NCI-H2196 treated with DMSO at 0.1 percent for 48 hours (cell line): ENCODE measurements at regions not wholly inside any gene's neighbourhood (a gene's known extent, or its start where the extent isn't known, plus 50 kb on each side); places are given as distances from the start of the nearest gene placed in this dataset.

Source experiments
- DNase-seq: peaks from one replicate; lab custom pipeline; 2025; ENCODE audit not compliant: unreplicated experiment; lab: John Stamatoyannopoulos, UW

- no peak for DNase-seq
Measured at GRCh38 chr9:118028225-118028624, 324.0 kb downstream of the TLR4 start.

GRCh38 chr9:118029425-118029824, 325.2 kb downstream of the TLR4 start:
- DNase-seq, result no peak

- no peak for DNase-seq
Measured at GRCh38 chr9:118034701-118035100, 330.5 kb downstream of the TLR4 start.

- no peak for DNase-seq
Measured at GRCh38 chr9:118038713-118039112, 334.5 kb downstream of the TLR4 start.

- peak; percentile 50 for DNase-seq
Measured at GRCh38 chr9:118058227-118058626, 354.0 kb downstream of the TLR4 start.

GRCh38 chr9:118059484-118060278, 355.5 kb downstream of the TLR4 start:
- no peak for DNase-seq

GRCh38 chr9:118083161-118083560, 379.0 kb downstream of the TLR4 start:
- no peak for DNase-seq

GRCh38 chr9:118088090-118088489, 383.9 kb downstream of the TLR4 start:
- no peak for DNase-seq

- DNase-seq, result no peak
Measured at GRCh38 chr9:118091226-118091625, 387.0 kb downstream of the TLR4 start.

- no peak for DNase-seq
Measured at GRCh38 chr9:118091711-118092500, 387.7 kb downstream of the TLR4 start.

GRCh38 chr9:118094387-118094786, 390.2 kb downstream of the TLR4 start:
- DNase-seq, result no peak

GRCh38 chr9:118100529-118101419, 396.6 kb downstream of the TLR4 start:
- DNase-seq, result no peak

- DNase-seq, result no peak
Measured at GRCh38 chr9:118104363-118104762, 400.2 kb downstream of the TLR4 start.

- no peak for DNase-seq
Measured at GRCh38 chr9:118108971-118109370, 404.8 kb downstream of the TLR4 start.

GRCh38 chr9:118109542-118109941, 405.3 kb downstream of the TLR4 start:
- DNase-seq, result no peak

GRCh38 chr9:118121361-118121760, 417.2 kb downstream of the TLR4 start:
- no peak for DNase-seq

- no peak for DNase-seq
Measured at GRCh38 chr9:118128313-118128712, 424.1 kb downstream of the TLR4 start.

GRCh38 chr9:118129541-118129940, 425.3 kb downstream of the TLR4 start:
- DNase-seq, result no peak

GRCh38 chr9:118148990-118149389, 444.8 kb downstream of the TLR4 start:
- DNase-seq, result no peak

GRCh38 chr9:118156846-118157245, 452.6 kb downstream of the TLR4 start:
- DNase-seq, result no peak

GRCh38 chr9:118162716-118163115, 458.5 kb downstream of the TLR4 start:
- DNase-seq, result no peak
